H9 (cell line): ENCODE measurements at regions not wholly inside any gene's neighbourhood (a gene's known extent, or its start where the extent isn't known, plus 50 kb on each side); places are given as distances from the start of the nearest gene placed in this dataset.
A peak's percentile ranks its signal among the peaks of the same experiment; 100 is the strongest.

Experiments
- DNase-seq: peaks from one replicate; pipeline ENCODE4 v3.0.0-alpha.2; 2017
- H2AFZ ChIP-seq: one replicate; pipeline ENCODE4 v1.6.1; 2013; ENCODE audit warnings: mild to moderate bottlenecking, low read length, control low read depth, moderate library complexity
- H2AK5ac ChIP-seq: 2 replicates; pipeline ENCODE4 v1.6.1; 2013; ENCODE audit warnings: low read length, control low read depth, mixed read lengths; ENCODE audit not compliant: insufficient read length
- H2BK120ac ChIP-seq: one replicate; pipeline ENCODE4 v1.6.1; 2013; ENCODE audit warnings: low read depth, mild to moderate bottlenecking, low read length, control low read depth, inconsistent platforms; ENCODE audit not compliant: poor library complexity, severe bottlenecking
- H2BK12ac ChIP-seq: 2 replicates; pipeline ENCODE4 v1.6.1; 2013; ENCODE audit warnings: low read length, control low read depth, mixed read lengths, low read depth; ENCODE audit not compliant: insufficient read length
- H2BK15ac ChIP-seq: 2 replicates; pipeline ENCODE4 v1.6.1; 2013; ENCODE audit warnings: low read depth, low read length, control low read depth
- H2BK20ac ChIP-seq: one replicate; pipeline ENCODE4 v1.6.1; 2013; ENCODE audit warnings: low read depth, mild to moderate bottlenecking, low read length, control low read depth, inconsistent platforms; ENCODE audit not compliant: poor library complexity, severe bottlenecking
- H2BK5ac ChIP-seq: 2 replicates; pipeline ENCODE4 v1.6.1; 2013; ENCODE audit warnings: low read length, control low read depth, mixed read lengths; ENCODE audit not compliant: insufficient read length
- H3K14ac ChIP-seq: 2 replicates; pipeline ENCODE4 v1.6.1; 2013; ENCODE audit warnings: low read length, control low read depth; ENCODE audit not compliant: insufficient read depth
- H3K18ac ChIP-seq: 2 replicates; pipeline ENCODE4 v1.6.1; 2013; ENCODE audit warnings: low read depth, mild to moderate bottlenecking, mixed read lengths, low read length, control low read depth; ENCODE audit not compliant: insufficient read length
- H3K23ac ChIP-seq: 2 replicates; pipeline ENCODE4 v1.6.1; 2013; ENCODE audit warnings: low read length, control low read depth, mixed read lengths, low read depth; ENCODE audit not compliant: insufficient read length
- H3K23me2 ChIP-seq: 2 replicates; pipeline ENCODE4 v1.6.1; 2013; ENCODE audit warnings: low read depth, mild to moderate bottlenecking, mixed read lengths, low read length, control low read depth; ENCODE audit not compliant: insufficient read length, poor library complexity, severe bottlenecking
- H3K27ac ChIP-seq: 2 replicates; pipeline ENCODE4 v1.5.1; 2013; ENCODE audit warnings: low read length, control low read depth, mixed read lengths, low read depth; ENCODE audit not compliant: insufficient read length
- H3K27me3 ChIP-seq: 2 replicates; pipeline ENCODE4 v1.6.1; 2013; ENCODE audit warnings: low read length, control low read depth, inconsistent platforms; ENCODE audit not compliant: insufficient read depth
- H3K4ac ChIP-seq: 2 replicates; pipeline ENCODE4 v1.6.1; 2013; ENCODE audit warnings: low read depth, mild to moderate bottlenecking, control low read depth, inconsistent platforms, low read length, moderate library complexity
- H3K4me1 ChIP-seq: 2 replicates; pipeline ENCODE4 v1.6.1; 2013; ENCODE audit warnings: low read length, control low read depth, inconsistent platforms; ENCODE audit not compliant: insufficient read depth
- H3K4me2 ChIP-seq: 2 replicates; pipeline ENCODE4 v1.6.1; 2013; ENCODE audit warnings: low read length, control low read depth, mixed read lengths; ENCODE audit not compliant: insufficient read length, insufficient read depth
- H3K56ac ChIP-seq: 2 replicates; pipeline ENCODE4 v1.6.1; 2013; ENCODE audit warnings: low read depth, mild to moderate bottlenecking, mixed read lengths, low read length, control low read depth; ENCODE audit not compliant: insufficient read length
- H3K79me1 ChIP-seq: 2 replicates; pipeline ENCODE4 v1.6.1; 2013; ENCODE audit warnings: low read depth, mild to moderate bottlenecking, moderate library complexity, low read length, control low read depth, inconsistent platforms; ENCODE audit not compliant: insufficient read depth, poor library complexity, severe bottlenecking
- H3K79me2 ChIP-seq: 2 replicates; pipeline ENCODE4 v1.6.1; 2013; ENCODE audit warnings: low read length, control low read depth, inconsistent platforms; ENCODE audit not compliant: insufficient read depth
- H3K9ac ChIP-seq: 2 replicates; pipeline ENCODE4 v1.6.1; 2013; ENCODE audit warnings: low read length, control low read depth, mixed read lengths; ENCODE audit not compliant: insufficient read length; ENCODE audit errors: extremely low read depth
- H3K9me3 ChIP-seq: one replicate; pipeline ENCODE4 v1.6.1; 2013; ENCODE audit warnings: low read depth, low read length, inconsistent platforms; ENCODE audit not compliant: control insufficient read depth
- H3T11ph ChIP-seq: one replicate; pipeline ENCODE4 v1.6.1; 2013; ENCODE audit warnings: mild to moderate bottlenecking, low read length, control low read depth, inconsistent platforms
- H4K20me1 ChIP-seq: one replicate; pipeline ENCODE4 v1.6.1; 2013; ENCODE audit not compliant: control insufficient read depth, insufficient read length, insufficient read depth
- H4K5ac ChIP-seq: 2 replicates; pipeline ENCODE4 v1.6.1; 2013; ENCODE audit warnings: low read depth, mild to moderate bottlenecking, mixed read lengths, low read length, control low read depth; ENCODE audit not compliant: insufficient read length
- H4K8ac ChIP-seq: replicated peaks from 2 replicates; pipeline ENCODE4 v1.6.1; 2013; ENCODE audit warnings: low read length, control low read depth, mixed read lengths, low read depth; ENCODE audit not compliant: insufficient read length
- H4K91ac ChIP-seq: 2 replicates; pipeline ENCODE4 v1.6.1; 2013; ENCODE audit warnings: low read depth, mild to moderate bottlenecking, moderate library complexity, mixed read lengths, low read length, control low read depth; ENCODE audit not compliant: insufficient read length
- H3K27ac Mint-ChIP-seq, 3 experiments: 2 replicates in 2 of 3; 3 replicates in 1 of 3; pipeline ENCODE4 v1.8.0; 2020 to 2021; ENCODE audit warnings: mixed read lengths in 3 of 3, mild to moderate bottlenecking in 1 of 3, moderate library complexity in 1 of 3
- H3K27me3 Mint-ChIP-seq: 2 replicates; pipeline ENCODE4 v1.8.0; 2021; ENCODE audit warnings: low read depth, mild to moderate bottlenecking, moderate library complexity, mixed read lengths
- H3K36me3 Mint-ChIP-seq, 3 experiments: 2 replicates in 2 of 3; 3 replicates in 1 of 3; pipeline ENCODE4 v1.8.0; 2020 to 2021; ENCODE audit warnings: low read depth in 3 of 3, mixed read lengths in 3 of 3; ENCODE audit not compliant: insufficient read depth in 1 of 3
- H3K4me1 Mint-ChIP-seq, 2 experiments: 2 replicates each; pipeline ENCODE4 v1.8.0; 2020; ENCODE audit warnings: mixed read lengths in 2 of 2
- H3K4me3 Mint-ChIP-seq, 2 experiments: 2 replicates in 1 of 2; 3 replicates in 1 of 2; pipeline ENCODE4 v1.8.0; 2020 to 2021; ENCODE audit warnings: mild to moderate bottlenecking in 2 of 2, mixed read lengths in 2 of 2, moderate library complexity in 1 of 2
- H3K9me3 Mint-ChIP-seq, 2 experiments: 2 replicates in 1 of 2; 3 replicates in 1 of 2; pipeline ENCODE4 v1.8.0; 2020; ENCODE audit warnings: mild to moderate bottlenecking in 2 of 2, mixed read lengths in 2 of 2, moderate library complexity in 1 of 2
- WGBS: extraction: QIAGEN DNeasy Blood & Tissue Kit; methylation state at CpG from one replicate; pipeline ENCODE4 v1.1.7; 2013; ENCODE audit warnings: missing lambda C conversion rate, low lambda C conversion rate, mixed read lengths; ENCODE audit not compliant: insufficient read length; ENCODE audit errors: extremely low coverage; 5-methylcytosine and 5-hydroxymethylcytosine counted together
- TF ChIP-seq, protein P1 (sequence below): fragments of 200-600 bp; sonication (generic); conservative IDR thresholded peaks from 3 replicates; pipeline ENCODE4 v1.8.0; 2021; ENCODE audit warnings: antibody characterized with exemption, mild to moderate bottlenecking

DNA sequence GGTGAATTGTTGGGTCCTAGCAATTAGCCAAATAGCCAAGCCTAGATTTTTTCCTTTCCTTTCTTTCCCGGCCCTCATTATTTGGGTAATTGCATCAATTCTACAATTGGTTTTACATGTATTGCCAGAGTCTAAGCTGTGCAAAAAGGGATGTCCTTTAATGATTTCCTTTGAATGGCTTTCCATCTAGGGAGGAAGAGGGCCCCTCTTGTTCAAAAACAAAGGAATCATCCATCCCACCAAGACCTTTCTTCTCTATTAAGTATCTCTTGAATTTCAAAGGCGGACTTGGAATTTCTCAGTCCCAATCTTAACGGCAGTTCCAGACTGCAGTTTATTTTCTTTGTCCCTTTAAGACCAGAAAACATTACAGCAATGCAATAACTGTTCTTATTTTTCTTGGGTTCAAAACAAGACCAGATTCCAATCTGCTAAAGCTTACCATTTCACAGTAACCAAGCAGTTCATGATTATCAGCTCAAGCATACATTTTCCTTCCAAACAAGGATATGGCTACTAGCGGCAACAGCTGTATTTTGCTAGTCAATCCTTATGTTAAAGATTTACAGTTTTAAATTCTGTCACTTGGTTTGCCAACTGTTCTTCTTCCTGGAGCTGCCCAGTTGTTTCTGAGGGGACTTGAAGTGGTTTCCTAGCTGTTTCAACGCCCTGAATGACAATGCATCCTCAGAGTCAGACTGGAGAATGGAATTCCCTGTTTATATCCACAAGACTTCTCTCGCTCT, 91.4 kb upstream of the LRIG1 start:
- H2BK12ac ChIP-seq, result no peak overlapping the region
- Mint-ChIP-seq H3K36me3 (no peaks in the 10 kb centered on the region; a peak in 1 of 7 replicates), H3K4me3 (peak overlapping the region in 1 of 2 experiments; percentile 21; a peak in 1 of 5 replicates), H3K4me1 (peaks cover 30% of the 10 kb centered on the region in 2 experiments), H3K27me3 (no peaks in the 10 kb centered on the region), H3K9me3 (no peaks in the 10 kb centered on the region), H3K27ac (peak overlapping the region in 2 of 3 experiments; percentile 86 to 90; a peak in 1 of 7 replicates)
- H3T11ph ChIP-seq, result no peak overlapping the region
- H3K27me3 ChIP-seq, result no peaks in the 10 kb centered on the region
- H4K8ac ChIP-seq, result no peak overlapping the region
- H2AFZ ChIP-seq, result no peak overlapping the region
- no peaks in the 10 kb centered on the region for H3K23me2 ChIP-seq
- no peak overlapping the region for H3K4ac ChIP-seq
- no peak overlapping the region for H4K5ac ChIP-seq
- no peaks in the 10 kb centered on the region for H3K79me2 ChIP-seq
- H3K79me1 ChIP-seq, result no peaks in the 10 kb centered on the region
- no peak overlapping the region for H2AK5ac ChIP-seq
- H3K4me1 ChIP-seq, result peaks cover 5% of the 10 kb centered on the region; the same call in 1 of the 2 replicates
- TF ChIP-seq, protein P1, sequence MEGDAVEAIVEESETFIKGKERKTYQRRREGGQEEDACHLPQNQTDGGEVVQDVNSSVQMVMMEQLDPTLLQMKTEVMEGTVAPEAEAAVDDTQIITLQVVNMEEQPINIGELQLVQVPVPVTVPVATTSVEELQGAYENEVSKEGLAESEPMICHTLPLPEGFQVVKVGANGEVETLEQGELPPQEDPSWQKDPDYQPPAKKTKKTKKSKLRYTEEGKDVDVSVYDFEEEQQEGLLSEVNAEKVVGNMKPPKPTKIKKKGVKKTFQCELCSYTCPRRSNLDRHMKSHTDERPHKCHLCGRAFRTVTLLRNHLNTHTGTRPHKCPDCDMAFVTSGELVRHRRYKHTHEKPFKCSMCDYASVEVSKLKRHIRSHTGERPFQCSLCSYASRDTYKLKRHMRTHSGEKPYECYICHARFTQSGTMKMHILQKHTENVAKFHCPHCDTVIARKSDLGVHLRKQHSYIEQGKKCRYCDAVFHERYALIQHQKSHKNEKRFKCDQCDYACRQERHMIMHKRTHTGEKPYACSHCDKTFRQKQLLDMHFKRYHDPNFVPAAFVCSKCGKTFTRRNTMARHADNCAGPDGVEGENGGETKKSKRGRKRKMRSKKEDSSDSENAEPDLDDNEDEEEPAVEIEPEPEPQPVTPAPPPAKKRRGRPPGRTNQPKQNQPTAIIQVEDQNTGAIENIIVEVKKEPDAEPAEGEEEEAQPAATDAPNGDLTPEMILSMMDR, result no peak
- H2BK15ac ChIP-seq, result no peak overlapping the region
- no peaks in the 10 kb centered on the region for H4K20me1 ChIP-seq
- H2BK20ac ChIP-seq, result no peak overlapping the region
- no peak overlapping the region for H3K23ac ChIP-seq
- H3K14ac ChIP-seq, result no peak overlapping the region
- H2BK120ac ChIP-seq, result no peak overlapping the region
- WGBS, result no CpG with 5 or more reads among the region's 6 CpGs
- no peak overlapping the region for H3K56ac ChIP-seq
- H3K4me2 ChIP-seq, result no peak overlapping the region
- H4K91ac ChIP-seq, result no peak overlapping the region
- no peak overlapping the region for H2BK5ac ChIP-seq
- no peak overlapping the region for H3K9ac ChIP-seq
- no peaks in the 10 kb centered on the region for H3K9me3 ChIP-seq
- H3K18ac ChIP-seq, result no peak overlapping the region
- no peak overlapping the region for H3K27ac ChIP-seq
- DNase-seq, result no peak
